GM23338 (cell line): ENCODE measurements at regions not wholly inside any gene's neighbourhood (a gene's known extent, or its start where the extent isn't known, plus 50 kb on each side); places are given as distances from the start of the nearest gene placed in this dataset.

Experiments used
- ATAC-seq: fragments of 200-7000 bp; cut with Tn5 transposase; 3 replicates; pipeline ENCODE4 v1.9.1; 2020
- DNase-seq: peaks from one replicate; pipeline ENCODE4 v3.0.0-alpha.2; 2015; ENCODE audit warnings: low spot score
- H2AFZ ChIP-seq: fragments of 200-600 bp; sonication (generic); 2 replicates; pipeline ENCODE4 v1.8.0; 2016; ENCODE audit warnings: antibody characterized with exemption, mild to moderate bottlenecking, moderate library complexity
- H3F3A ChIP-seq: fragments of 200-600 bp; sonication (generic); replicated peaks from 2 replicates; pipeline ENCODE4 v1.8.0; 2017; ENCODE audit warnings: antibody characterized with exemption, mixed run types, low read depth
- H3K27ac ChIP-seq: fragments of 200-600 bp; sonication (generic); 2 replicates; pipeline ENCODE4 v1.6.1; 2016; ENCODE audit warnings: low read depth
- H3K27me3 ChIP-seq: fragments of 200-600 bp; sonication (generic); 2 replicates; pipeline ENCODE4 v1.8.0; 2016; ENCODE audit warnings: mild to moderate bottlenecking, mixed run types, moderate library complexity; ENCODE audit not compliant: insufficient read depth
- H3K36me3 ChIP-seq: fragments of 200-600 bp; sonication (generic); 2 replicates; pipeline ENCODE4 v1.8.0; 2016; ENCODE audit warnings: mild to moderate bottlenecking; ENCODE audit not compliant: insufficient read depth
- H3K4me1 ChIP-seq: fragments of 200-600 bp; sonication (generic); 2 replicates; pipeline ENCODE4 v1.8.0; 2016; ENCODE audit warnings: mild to moderate bottlenecking, moderate library complexity; ENCODE audit not compliant: insufficient read depth
- H3K4me2 ChIP-seq: fragments of 200-600 bp; sonication (generic); 2 replicates; pipeline ENCODE4 v1.7.1; 2017; ENCODE audit warnings: mixed run types
- H3K4me3 ChIP-seq: fragments of 200-600 bp; sonication (generic); 2 replicates; pipeline ENCODE4 v1.6.1; 2016; ENCODE audit warnings: mixed run types
- H3K79me2 ChIP-seq: fragments of 200-600 bp; sonication (generic); replicated peaks from 2 replicates; pipeline ENCODE4 v1.8.0; 2017; ENCODE audit warnings: mild to moderate bottlenecking; ENCODE audit not compliant: insufficient read depth
- H3K9me2 ChIP-seq: fragments of 200-600 bp; sonication (generic); 2 replicates; pipeline ENCODE4 v1.8.0; 2017; ENCODE audit not compliant: insufficient read depth
- H4K20me1 ChIP-seq: fragments of 200-600 bp; sonication (generic); replicated peaks from 2 replicates; pipeline ENCODE4 v1.8.0; 2017; ENCODE audit warnings: mild to moderate bottlenecking; ENCODE audit not compliant: insufficient read depth
- H3K27ac Mint-ChIP-seq: 2 replicates; pipeline ENCODE4 v1.8.0; 2020; ENCODE audit warnings: inconsistent platforms, mild to moderate bottlenecking, moderate library complexity, mixed read lengths
- H3K27me3 Mint-ChIP-seq: 3 replicates; pipeline ENCODE4 v1.8.0; 2022; ENCODE audit warnings: low read depth, mild to moderate bottlenecking, moderate library complexity, mixed read lengths, inconsistent platforms; ENCODE audit not compliant: insufficient read depth, poor library complexity
- H3K36me3 Mint-ChIP-seq: 3 replicates; pipeline ENCODE4 v1.8.0; 2021; ENCODE audit warnings: low read depth, mild to moderate bottlenecking, inconsistent platforms, moderate library complexity, mixed read lengths
- H3K4me1 Mint-ChIP-seq: 3 replicates; pipeline ENCODE4 v1.8.0; 2020; ENCODE audit warnings: mild to moderate bottlenecking, inconsistent platforms, mixed read lengths
- H3K4me3 Mint-ChIP-seq: 3 replicates; pipeline ENCODE4 v1.8.0; 2021; ENCODE audit warnings: moderate library complexity, mild to moderate bottlenecking, inconsistent platforms, mixed read lengths
- H3K9me3 Mint-ChIP-seq: 3 replicates; pipeline ENCODE4 v1.8.0; 2020; ENCODE audit warnings: moderate library complexity, mild to moderate bottlenecking, inconsistent platforms, mixed read lengths
- CREB1 ChIP-seq: fragments of 250-450 bp; sonication (Bioruptor Pico); IDR thresholded peaks from 2 replicates; pipeline ENCODE4 v1.5.0; 2020; ENCODE audit warnings: low read depth, mild to moderate bottlenecking, moderate library complexity
- EZH2 ChIP-seq: fragments of 200-600 bp; sonication (generic); IDR thresholded peaks from one replicate; pipeline ENCODE4 v1.8.0; 2017; ENCODE audit warnings: antibody characterized with exemption, mild to moderate bottlenecking, low read depth; ENCODE audit not compliant: unreplicated experiment
- EZH2phosphoT487 ChIP-seq: fragments of 200-600 bp; sonication (generic); IDR thresholded peaks from one replicate; pipeline ENCODE4 v1.8.1; 2018; ENCODE audit warnings: antibody characterized with exemption; ENCODE audit not compliant: unreplicated experiment
- JUNB ChIP-seq: IDR thresholded peaks from one replicate; pipeline ENCODE4 v1.6.1; 2016; ENCODE audit warnings: antibody characterized with exemption; ENCODE audit not compliant: unreplicated experiment
- NANOG ChIP-seq: IDR thresholded peaks from 2 replicates; pipeline ENCODE4 v1.6.1; 2016; ENCODE audit warnings: antibody characterized with exemption, borderline replicate concordance
- POLR2AphosphoS5 ChIP-seq: IDR thresholded peaks from 2 replicates; pipeline ENCODE4 v1.6.1; 2016; ENCODE audit warnings: antibody characterized with exemption, low read depth
- STAT1 ChIP-seq: IDR thresholded peaks from one replicate; pipeline ENCODE4 v1.6.1; 2016; ENCODE audit warnings: antibody characterized with exemption; ENCODE audit not compliant: unreplicated experiment
- ZNF114 ChIP-seq: fragments of 250-450 bp; sonication (Bioruptor Pico); IDR thresholded peaks from 2 replicates; pipeline ENCODE4 v1.5.0; 2020; ENCODE audit warnings: mild to moderate bottlenecking, moderate library complexity
- ZNF331 ChIP-seq: fragments of 250-450 bp; sonication (Bioruptor Pico); IDR thresholded peaks from 2 replicates; pipeline ENCODE4 v1.5.0; 2020; ENCODE audit warnings: low read depth, mild to moderate bottlenecking, moderate library complexity
- TF ChIP-seq, protein P1 (sequence below), 2 experiments: fragments of 200-600 bp in 1 of 2; sonication (generic) in 1 of 2; conservative IDR thresholded peaks; 2 replicates each; pipeline versions ENCODE4 v1.5.1 to v1.6.1; 2016 to 2017; ENCODE audit warnings: antibody characterized with exemption in 2 of 2, low read depth in 2 of 2, mild to moderate bottlenecking in 2 of 2, moderate library complexity in 1 of 2
- TF ChIP-seq, protein P2 (sequence below): IDR thresholded peaks from 2 replicates; pipeline ENCODE4 v1.6.1; 2016; ENCODE audit warnings: antibody characterized with exemption
- TF ChIP-seq, protein P3 (sequence below): IDR thresholded peaks from one replicate; pipeline ENCODE4 v1.6.1; 2018; ENCODE audit warnings: antibody characterized with exemption; ENCODE audit not compliant: unreplicated experiment
- TF ChIP-seq, protein P4 (sequence below): fragments of 250-450 bp; sonication (Bioruptor Pico); IDR thresholded peaks from 2 replicates; pipeline ENCODE4 v1.5.0; 2020; ENCODE audit warnings: mild to moderate bottlenecking, moderate library complexity

DNA sequence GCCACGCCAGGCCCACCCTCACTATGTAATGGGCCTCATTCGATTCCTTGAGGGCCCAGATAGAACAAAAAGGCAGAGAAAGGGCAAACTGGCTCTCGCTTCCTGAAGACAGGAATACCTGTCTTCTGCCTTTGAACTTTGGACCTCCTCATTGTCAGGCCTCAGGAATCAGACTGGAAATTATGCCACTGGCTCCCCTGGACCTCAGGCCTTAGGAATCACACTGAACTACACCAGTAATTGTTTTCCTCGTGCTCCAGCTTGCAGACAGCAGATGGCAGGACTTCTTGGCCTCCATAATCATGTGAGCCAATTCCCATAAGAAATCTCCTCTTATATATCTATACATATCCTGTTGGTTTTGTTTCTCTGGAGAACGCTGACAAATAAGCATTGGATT, 258.6 kb upstream of the KCNG1 start:
- Histone ChIP-seq H3K4me1 (no peaks in the 10 kb centered on the region), H3K79me2 (no peaks in the 10 kb centered on the region), H3K27me3 (no peaks in the 10 kb centered on the region), H2AFZ (no peak overlapping the region), H3K4me2 (no peak overlapping the region), H3K27ac (no peak overlapping the region), H3F3A (no peaks in the 10 kb centered on the region), H3K36me3 (no peaks in the 10 kb centered on the region), H3K9me2 (no peaks in the 10 kb centered on the region), H3K4me3 (no peak overlapping the region), H4K20me1 (no peaks in the 10 kb centered on the region)
- H3K27me3 Mint-ChIP-seq: peaks cover 5% of the 10 kb centered on the region
- no peak overlapping the region for H3K27ac Mint-ChIP-seq
- H3K36me3 Mint-ChIP-seq: no peaks in the 10 kb centered on the region
- TF ChIP-seq, protein P1, sequence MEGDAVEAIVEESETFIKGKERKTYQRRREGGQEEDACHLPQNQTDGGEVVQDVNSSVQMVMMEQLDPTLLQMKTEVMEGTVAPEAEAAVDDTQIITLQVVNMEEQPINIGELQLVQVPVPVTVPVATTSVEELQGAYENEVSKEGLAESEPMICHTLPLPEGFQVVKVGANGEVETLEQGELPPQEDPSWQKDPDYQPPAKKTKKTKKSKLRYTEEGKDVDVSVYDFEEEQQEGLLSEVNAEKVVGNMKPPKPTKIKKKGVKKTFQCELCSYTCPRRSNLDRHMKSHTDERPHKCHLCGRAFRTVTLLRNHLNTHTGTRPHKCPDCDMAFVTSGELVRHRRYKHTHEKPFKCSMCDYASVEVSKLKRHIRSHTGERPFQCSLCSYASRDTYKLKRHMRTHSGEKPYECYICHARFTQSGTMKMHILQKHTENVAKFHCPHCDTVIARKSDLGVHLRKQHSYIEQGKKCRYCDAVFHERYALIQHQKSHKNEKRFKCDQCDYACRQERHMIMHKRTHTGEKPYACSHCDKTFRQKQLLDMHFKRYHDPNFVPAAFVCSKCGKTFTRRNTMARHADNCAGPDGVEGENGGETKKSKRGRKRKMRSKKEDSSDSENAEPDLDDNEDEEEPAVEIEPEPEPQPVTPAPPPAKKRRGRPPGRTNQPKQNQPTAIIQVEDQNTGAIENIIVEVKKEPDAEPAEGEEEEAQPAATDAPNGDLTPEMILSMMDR (conservative IDR thresholded peaks at IDR 0.05; ENCODE audit: low read depth in 2 of 2): no peak
- no peak for TF ChIP-seq STAT1
- no peak for TF ChIP-seq ZNF331
- TF ChIP-seq EZH2: no peak
- no peak for TF ChIP-seq POLR2AphosphoS5
- no peak for TF ChIP-seq ZNF114 (CRISPR knock-in tag)
- TF ChIP-seq, protein P2, sequence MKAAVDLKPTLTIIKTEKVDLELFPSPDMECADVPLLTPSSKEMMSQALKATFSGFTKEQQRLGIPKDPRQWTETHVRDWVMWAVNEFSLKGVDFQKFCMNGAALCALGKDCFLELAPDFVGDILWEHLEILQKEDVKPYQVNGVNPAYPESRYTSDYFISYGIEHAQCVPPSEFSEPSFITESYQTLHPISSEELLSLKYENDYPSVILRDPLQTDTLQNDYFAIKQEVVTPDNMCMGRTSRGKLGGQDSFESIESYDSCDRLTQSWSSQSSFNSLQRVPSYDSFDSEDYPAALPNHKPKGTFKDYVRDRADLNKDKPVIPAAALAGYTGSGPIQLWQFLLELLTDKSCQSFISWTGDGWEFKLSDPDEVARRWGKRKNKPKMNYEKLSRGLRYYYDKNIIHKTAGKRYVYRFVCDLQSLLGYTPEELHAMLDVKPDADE: no peak
- TF ChIP-seq, protein P3, sequence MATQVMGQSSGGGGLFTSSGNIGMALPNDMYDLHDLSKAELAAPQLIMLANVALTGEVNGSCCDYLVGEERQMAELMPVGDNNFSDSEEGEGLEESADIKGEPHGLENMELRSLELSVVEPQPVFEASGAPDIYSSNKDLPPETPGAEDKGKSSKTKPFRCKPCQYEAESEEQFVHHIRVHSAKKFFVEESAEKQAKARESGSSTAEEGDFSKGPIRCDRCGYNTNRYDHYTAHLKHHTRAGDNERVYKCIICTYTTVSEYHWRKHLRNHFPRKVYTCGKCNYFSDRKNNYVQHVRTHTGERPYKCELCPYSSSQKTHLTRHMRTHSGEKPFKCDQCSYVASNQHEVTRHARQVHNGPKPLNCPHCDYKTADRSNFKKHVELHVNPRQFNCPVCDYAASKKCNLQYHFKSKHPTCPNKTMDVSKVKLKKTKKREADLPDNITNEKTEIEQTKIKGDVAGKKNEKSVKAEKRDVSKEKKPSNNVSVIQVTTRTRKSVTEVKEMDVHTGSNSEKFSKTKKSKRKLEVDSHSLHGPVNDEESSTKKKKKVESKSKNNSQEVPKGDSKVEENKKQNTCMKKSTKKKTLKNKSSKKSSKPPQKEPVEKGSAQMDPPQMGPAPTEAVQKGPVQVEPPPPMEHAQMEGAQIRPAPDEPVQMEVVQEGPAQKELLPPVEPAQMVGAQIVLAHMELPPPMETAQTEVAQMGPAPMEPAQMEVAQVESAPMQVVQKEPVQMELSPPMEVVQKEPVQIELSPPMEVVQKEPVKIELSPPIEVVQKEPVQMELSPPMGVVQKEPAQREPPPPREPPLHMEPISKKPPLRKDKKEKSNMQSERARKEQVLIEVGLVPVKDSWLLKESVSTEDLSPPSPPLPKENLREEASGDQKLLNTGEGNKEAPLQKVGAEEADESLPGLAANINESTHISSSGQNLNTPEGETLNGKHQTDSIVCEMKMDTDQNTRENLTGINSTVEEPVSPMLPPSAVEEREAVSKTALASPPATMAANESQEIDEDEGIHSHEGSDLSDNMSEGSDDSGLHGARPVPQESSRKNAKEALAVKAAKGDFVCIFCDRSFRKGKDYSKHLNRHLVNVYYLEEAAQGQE: no peak
- TF ChIP-seq EZH2phosphoT487: no peak
- TF ChIP-seq, protein P4, sequence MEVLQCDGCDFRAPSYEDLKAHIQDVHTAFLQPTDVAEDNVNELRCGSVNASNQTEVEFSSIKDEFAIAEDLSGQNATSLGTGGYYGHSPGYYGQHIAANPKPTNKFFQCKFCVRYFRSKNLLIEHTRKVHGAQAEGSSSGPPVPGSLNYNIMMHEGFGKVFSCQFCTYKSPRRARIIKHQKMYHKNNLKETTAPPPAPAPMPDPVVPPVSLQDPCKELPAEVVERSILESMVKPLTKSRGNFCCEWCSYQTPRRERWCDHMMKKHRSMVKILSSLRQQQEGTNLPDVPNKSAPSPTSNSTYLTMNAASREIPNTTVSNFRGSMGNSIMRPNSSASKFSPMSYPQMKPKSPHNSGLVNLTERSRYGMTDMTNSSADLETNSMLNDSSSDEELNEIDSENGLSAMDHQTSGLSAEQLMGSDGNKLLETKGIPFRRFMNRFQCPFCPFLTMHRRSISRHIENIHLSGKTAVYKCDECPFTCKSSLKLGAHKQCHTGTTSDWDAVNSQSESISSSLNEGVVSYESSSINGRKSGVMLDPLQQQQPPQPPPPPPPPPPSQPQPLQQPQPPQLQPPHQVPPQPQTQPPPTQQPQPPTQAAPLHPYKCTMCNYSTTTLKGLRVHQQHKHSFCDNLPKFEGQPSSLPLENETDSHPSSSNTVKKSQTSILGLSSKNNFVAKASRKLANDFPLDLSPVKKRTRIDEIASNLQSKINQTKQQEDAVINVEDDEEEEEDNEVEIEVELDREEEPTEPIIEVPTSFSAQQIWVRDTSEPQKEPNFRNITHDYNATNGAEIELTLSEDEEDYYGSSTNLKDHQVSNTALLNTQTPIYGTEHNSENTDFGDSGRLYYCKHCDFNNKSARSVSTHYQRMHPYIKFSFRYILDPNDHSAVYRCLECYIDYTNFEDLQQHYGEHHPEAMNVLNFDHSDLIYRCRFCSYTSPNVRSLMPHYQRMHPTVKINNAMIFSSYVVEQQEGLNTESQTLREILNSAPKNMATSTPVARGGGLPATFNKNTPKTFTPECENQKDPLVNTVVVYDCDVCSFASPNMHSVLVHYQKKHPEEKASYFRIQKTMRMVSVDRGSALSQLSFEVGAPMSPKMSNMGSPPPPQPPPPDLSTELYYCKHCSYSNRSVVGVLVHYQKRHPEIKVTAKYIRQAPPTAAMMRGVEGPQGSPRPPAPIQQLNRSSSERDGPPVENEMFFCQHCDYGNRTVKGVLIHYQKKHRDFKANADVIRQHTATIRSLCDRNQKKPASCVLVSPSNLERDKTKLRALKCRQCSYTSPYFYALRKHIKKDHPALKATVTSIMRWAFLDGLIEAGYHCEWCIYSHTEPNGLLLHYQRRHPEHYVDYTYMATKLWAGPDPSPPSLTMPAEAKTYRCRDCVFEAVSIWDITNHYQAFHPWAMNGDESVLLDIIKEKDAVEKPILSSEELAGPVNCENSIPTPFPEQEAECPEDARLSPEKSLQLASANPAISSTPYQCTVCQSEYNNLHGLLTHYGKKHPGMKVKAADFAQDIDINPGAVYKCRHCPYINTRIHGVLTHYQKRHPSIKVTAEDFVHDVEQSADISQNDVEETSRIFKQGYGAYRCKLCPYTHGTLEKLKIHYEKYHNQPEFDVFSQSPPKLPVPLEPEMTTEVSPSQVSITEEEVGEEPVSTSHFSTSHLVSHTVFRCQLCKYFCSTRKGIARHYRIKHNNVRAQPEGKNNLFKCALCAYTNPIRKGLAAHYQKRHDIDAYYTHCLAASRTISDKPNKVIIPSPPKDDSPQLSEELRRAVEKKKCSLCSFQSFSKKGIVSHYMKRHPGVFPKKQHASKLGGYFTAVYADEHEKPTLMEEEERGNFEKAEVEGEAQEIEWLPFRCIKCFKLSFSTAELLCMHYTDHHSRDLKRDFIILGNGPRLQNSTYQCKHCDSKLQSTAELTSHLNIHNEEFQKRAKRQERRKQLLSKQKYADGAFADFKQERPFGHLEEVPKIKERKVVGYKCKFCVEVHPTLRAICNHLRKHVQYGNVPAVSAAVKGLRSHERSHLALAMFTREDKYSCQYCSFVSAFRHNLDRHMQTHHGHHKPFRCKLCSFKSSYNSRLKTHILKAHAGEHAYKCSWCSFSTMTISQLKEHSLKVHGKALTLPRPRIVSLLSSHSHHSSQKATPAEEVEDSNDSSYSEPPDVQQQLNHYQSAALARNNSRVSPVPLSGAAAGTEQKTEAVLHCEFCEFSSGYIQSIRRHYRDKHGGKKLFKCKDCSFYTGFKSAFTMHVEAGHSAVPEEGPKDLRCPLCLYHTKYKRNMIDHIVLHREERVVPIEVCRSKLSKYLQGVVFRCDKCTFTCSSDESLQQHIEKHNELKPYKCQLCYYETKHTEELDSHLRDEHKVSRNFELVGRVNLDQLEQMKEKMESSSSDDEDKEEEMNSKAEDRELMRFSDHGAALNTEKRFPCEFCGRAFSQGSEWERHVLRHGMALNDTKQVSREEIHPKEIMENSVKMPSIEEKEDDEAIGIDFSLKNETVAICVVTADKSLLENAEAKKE: no peak
- no peak for TF ChIP-seq JUNB
- no peak for TF ChIP-seq CREB1 (CRISPR knock-in tag)
- TF ChIP-seq NANOG: no peak
- H3K4me1 Mint-ChIP-seq: peaks cover 7% of the 10 kb centered on the region; the same call in 1 of the 3 replicates
- ATAC-seq: no peak
- no peak for DNase-seq
- H3K9me3 Mint-ChIP-seq: no peaks in the 10 kb centered on the region; the same call in 1 of the 3 replicates
- H3K4me3 Mint-ChIP-seq: no peak overlapping the region
